GM12878 (cell line): ENCODE measurements at regions not wholly inside any gene's neighbourhood (a gene's known extent, or its start where the extent isn't known, plus 50 kb on each side); places are given as distances from the start of the nearest gene placed in this dataset.

ENCODE experiments used
- BCL11A ChIP-seq: IDR thresholded peaks from 2 replicates; pipeline ENCODE4 v1.6.1; 2011; ENCODE audit warnings: low read depth, low read length
- PAX5 ChIP-seq: IDR thresholded peaks from 2 replicates; pipeline ENCODE4 v1.6.1; 2011; ENCODE audit warnings: low read depth, low read length, borderline replicate concordance
- RAD51 ChIP-seq: fragments of 450-650 bp; IDR thresholded peaks from 2 replicates; pipeline ENCODE4 v1.6.1; 2016; ENCODE audit warnings: moderate library complexity, mild to moderate bottlenecking, inconsistent platforms
- SIN3A ChIP-seq: IDR thresholded peaks from 2 replicates; pipeline ENCODE4 v1.6.1; 2012; ENCODE audit warnings: low read depth, low read length, improper control_type of control experiment
- SMAD1 ChIP-seq: fragments of 450-650 bp; IDR thresholded peaks from 2 replicates; pipeline ENCODE4 v1.6.1; 2018; ENCODE audit warnings: mild to moderate bottlenecking, low read depth; ENCODE audit not compliant: partially characterized antibody
- SPI1 ChIP-seq: IDR thresholded peaks from 2 replicates; pipeline ENCODE4 v1.6.1; 2011; ENCODE audit warnings: low read depth, mild to moderate bottlenecking, low read length, moderate library complexity, borderline replicate concordance; ENCODE audit not compliant: insufficient read depth
- STAT1 ChIP-seq: fragments of 450-650 bp; conservative IDR thresholded peaks from 2 replicates; pipeline ENCODE4 v1.6.1; 2014; ENCODE audit warnings: antibody characterized with exemption, mild to moderate bottlenecking
- SUPT20H ChIP-seq: IDR thresholded peaks from 2 replicates; pipeline ENCODE4 v1.6.1; 2011; ENCODE audit warnings: low read depth, mild to moderate bottlenecking, low read length, moderate library complexity, borderline replicate concordance; ENCODE audit not compliant: control insufficient read depth
- ZNF622 ChIP-seq: fragments of 450-650 bp; IDR thresholded peaks from 2 replicates; pipeline ENCODE4 v1.6.1; 2017; ENCODE audit warnings: mild to moderate bottlenecking, inconsistent platforms
- TF ChIP-seq, protein P1 (sequence below): fragments of 150-350 bp; IDR thresholded peaks from 2 replicates; pipeline ENCODE4 v1.6.1; 2016; ENCODE audit warnings: low read depth, low read length
- TF ChIP-seq, protein P2 (sequence below): fragments of 450-650 bp; formaldehyde crosslinking; IDR thresholded peaks from 2 replicates; pipeline ENCODE4 v1.5.0; 2022; ENCODE audit warnings: mild to moderate bottlenecking, missing genetic modification characterization
- TF ChIP-seq, protein P3 (sequence below): IDR thresholded peaks from 2 replicates; pipeline ENCODE4 v1.6.1; 2011; ENCODE audit warnings: mild to moderate bottlenecking, low read depth, low read length, moderate library complexity; ENCODE audit not compliant: insufficient replicate concordance
- TF ChIP-seq, protein P4 (sequence below): fragments of 150-350 bp; IDR thresholded peaks from 2 replicates; pipeline ENCODE4 v1.6.1; 2014; ENCODE audit warnings: mild to moderate bottlenecking, low read depth, low read length

DNA sequence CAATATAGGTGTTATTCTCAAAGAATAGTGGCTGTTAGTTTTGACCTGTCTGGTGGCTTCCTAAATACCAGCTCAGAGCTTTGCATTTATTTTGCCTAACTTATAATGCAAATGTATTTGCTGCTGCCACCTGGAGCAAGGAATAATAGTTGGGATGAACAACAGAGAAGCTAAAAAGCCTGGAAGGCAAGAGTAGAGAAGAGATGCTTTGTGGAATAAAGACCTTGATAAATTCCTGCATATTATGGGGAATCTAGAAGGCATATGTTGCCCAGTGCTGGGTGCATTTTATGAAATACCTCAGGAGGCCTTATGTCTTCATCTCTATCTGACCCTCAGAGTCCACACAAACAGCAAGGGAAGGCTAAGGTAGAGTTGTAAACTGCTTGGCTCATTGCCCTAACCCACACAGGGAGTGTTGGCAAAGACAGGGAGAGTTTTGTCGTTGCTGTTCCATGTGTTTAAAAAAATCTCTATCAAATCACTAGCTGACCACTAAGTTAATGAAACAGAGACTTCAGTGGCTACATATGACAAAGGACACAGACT lies 53.7 kb upstream of the SCAF11 start (continued):
- TF ChIP-seq, protein P1, sequence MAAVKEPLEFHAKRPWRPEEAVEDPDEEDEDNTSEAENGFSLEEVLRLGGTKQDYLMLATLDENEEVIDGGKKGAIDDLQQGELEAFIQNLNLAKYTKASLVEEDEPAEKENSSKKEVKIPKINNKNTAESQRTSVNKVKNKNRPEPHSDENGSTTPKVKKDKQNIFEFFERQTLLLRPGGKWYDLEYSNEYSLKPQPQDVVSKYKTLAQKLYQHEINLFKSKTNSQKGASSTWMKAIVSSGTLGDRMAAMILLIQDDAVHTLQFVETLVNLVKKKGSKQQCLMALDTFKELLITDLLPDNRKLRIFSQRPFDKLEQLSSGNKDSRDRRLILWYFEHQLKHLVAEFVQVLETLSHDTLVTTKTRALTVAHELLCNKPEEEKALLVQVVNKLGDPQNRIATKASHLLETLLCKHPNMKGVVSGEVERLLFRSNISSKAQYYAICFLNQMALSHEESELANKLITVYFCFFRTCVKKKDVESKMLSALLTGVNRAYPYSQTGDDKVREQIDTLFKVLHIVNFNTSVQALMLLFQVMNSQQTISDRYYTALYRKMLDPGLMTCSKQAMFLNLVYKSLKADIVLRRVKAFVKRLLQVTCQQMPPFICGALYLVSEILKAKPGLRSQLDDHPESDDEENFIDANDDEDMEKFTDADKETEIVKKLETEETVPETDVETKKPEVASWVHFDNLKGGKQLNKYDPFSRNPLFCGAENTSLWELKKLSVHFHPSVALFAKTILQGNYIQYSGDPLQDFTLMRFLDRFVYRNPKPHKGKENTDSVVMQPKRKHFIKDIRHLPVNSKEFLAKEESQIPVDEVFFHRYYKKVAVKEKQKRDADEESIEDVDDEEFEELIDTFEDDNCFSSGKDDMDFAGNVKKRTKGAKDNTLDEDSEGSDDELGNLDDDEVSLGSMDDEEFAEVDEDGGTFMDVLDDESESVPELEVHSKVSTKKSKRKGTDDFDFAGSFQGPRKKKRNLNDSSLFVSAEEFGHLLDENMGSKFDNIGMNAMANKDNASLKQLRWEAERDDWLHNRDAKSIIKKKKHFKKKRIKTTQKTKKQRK = no peak
- TF ChIP-seq PAX5 (no peak), SMAD1 (no peak), RAD51 (no peak), SIN3A (no peak), STAT1 (no peak), SPI1 (no peak), SUPT20H (no peak), ZNF622 (no peak), BCL11A (no peak)
- TF ChIP-seq, protein P2, sequence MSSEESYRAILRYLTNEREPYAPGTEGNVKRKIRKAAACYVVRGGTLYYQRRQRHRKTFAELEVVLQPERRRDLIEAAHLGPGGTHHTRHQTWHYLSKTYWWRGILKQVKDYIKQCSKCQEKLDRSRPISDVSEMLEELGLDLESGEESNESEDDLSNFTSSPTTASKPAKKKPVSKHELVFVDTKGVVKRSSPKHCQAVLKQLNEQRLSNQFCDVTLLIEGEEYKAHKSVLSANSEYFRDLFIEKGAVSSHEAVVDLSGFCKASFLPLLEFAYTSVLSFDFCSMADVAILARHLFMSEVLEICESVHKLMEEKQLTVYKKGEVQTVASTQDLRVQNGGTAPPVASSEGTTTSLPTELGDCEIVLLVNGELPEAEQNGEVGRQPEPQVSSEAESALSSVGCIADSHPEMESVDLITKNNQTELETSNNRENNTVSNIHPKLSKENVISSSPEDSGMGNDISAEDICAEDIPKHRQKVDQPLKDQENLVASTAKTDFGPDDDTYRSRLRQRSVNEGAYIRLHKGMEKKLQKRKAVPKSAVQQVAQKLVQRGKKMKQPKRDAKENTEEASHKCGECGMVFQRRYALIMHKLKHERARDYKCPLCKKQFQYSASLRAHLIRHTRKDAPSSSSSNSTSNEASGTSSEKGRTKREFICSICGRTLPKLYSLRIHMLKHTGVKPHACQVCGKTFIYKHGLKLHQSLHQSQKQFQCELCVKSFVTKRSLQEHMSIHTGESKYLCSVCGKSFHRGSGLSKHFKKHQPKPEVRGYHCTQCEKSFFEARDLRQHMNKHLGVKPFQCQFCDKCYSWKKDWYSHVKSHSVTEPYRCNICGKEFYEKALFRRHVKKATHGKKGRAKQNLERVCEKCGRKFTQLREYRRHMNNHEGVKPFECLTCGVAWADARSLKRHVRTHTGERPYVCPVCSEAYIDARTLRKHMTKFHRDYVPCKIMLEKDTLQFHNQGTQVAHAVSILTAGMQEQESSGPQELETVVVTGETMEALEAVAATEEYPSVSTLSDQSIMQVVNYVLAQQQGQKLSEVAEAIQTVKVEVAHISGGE (CRISPR knock-in tag) = no peak
- TF ChIP-seq, protein P3, sequence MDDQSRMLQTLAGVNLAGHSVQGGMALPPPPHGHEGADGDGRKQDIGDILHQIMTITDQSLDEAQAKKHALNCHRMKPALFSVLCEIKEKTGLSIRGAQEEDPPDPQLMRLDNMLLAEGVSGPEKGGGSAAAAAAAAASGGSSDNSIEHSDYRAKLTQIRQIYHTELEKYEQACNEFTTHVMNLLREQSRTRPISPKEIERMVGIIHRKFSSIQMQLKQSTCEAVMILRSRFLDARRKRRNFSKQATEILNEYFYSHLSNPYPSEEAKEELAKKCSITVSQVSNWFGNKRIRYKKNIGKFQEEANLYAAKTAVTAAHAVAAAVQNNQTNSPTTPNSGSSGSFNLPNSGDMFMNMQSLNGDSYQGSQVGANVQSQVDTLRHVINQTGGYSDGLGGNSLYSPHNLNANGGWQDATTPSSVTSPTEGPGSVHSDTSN = no peak
- TF ChIP-seq, protein P4, sequence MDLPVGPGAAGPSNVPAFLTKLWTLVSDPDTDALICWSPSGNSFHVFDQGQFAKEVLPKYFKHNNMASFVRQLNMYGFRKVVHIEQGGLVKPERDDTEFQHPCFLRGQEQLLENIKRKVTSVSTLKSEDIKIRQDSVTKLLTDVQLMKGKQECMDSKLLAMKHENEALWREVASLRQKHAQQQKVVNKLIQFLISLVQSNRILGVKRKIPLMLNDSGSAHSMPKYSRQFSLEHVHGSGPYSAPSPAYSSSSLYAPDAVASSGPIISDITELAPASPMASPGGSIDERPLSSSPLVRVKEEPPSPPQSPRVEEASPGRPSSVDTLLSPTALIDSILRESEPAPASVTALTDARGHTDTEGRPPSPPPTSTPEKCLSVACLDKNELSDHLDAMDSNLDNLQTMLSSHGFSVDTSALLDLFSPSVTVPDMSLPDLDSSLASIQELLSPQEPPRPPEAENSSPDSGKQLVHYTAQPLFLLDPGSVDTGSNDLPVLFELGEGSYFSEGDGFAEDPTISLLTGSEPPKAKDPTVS = no peak
